ENCODE measurements at regions not wholly inside any gene's neighbourhood (a gene's known extent, or its start where the extent isn't known, plus 50 kb on each side); places are given as distances from the start of the nearest gene placed in this dataset.

DNA sequence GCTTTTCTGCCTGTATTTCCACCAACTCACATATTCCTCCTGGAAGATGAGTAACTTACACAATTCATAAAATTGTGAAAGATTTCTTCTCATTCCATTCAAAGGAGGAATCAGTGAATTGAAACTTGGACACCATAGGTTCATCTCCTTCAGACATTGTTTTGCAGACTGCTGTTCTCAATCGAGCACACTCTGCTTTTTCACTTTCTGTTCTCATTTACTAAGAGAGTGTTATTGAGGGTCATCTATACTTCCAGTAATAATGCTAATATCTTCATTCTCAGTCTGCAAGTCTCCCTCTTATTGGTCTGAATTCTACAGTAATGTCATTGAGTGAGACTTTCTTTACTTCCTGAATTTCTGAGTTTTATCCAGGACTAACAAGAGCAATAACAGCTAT lies 67.5 kb upstream of the FUT9 start:
- no peaks in the 10 kb centered on the region for H3K9me2 ChIP-seq (ENCODE audit: insufficient read depth)
- no peak overlapping the region for H3K4me3 Mint-ChIP-seq
- H3K9me3 Mint-ChIP-seq: no peaks in the 10 kb centered on the region; the same call in 2 of the 3 replicates
- no peaks in the 10 kb centered on the region for H3K36me3 ChIP-seq (ENCODE audit: insufficient read depth)
- no peak overlapping the region for H3K27ac Mint-ChIP-seq
- H3K4me1 ChIP-seq (ENCODE audit: insufficient read depth): no peaks in the 10 kb centered on the region
- H3K27ac ChIP-seq (ENCODE audit: low read depth): no peak overlapping the region
- H3K36me3 Mint-ChIP-seq (ENCODE audit: low read depth): no peaks in the 10 kb centered on the region
- H3K4me2 ChIP-seq: no peak overlapping the region
- H3F3A ChIP-seq (replicated peaks; ENCODE audit: low read depth): no peaks in the 10 kb centered on the region
- H3K27me3 Mint-ChIP-seq (ENCODE audit: insufficient read depth, low read depth, poor library complexity): no peaks in the 10 kb centered on the region
- no peaks in the 10 kb centered on the region for H3K4me1 Mint-ChIP-seq
- no peaks in the 10 kb centered on the region for H3K79me2 ChIP-seq (replicated peaks; ENCODE audit: insufficient read depth)
- H3K27me3 ChIP-seq (ENCODE audit: insufficient read depth): no peaks in the 10 kb centered on the region
- no peak overlapping the region for H3K4me3 ChIP-seq
- H4K20me1 ChIP-seq (replicated peaks; ENCODE audit: insufficient read depth): no peaks in the 10 kb centered on the region
- TF ChIP-seq CREB1 (CRISPR knock-in tag; IDR thresholded peaks at IDR 0.05; ENCODE audit: low read depth): no peak
- no peak overlapping the region for H2AFZ ChIP-seq
- ATAC-seq (no peak), DNase-seq (ENCODE audit: low spot score) (no peak)

DNA sequence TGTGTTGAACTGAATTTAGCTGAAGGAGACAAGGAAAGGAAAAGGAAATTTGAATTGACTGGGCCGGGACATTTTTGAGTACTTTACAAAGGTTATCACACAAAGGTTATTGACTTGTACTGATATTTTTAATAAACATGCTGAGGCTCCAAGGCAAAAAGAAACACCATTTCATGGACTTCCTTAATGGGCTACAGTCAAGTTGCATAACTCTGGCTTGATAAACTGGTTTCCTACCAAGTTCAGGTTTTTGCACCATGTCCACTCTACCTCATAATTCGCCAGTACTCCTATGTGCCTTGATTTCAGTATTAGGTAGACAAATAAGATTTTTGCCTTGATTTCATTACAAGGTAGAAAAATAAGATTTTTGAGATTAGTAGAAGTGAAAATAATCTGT lies 65.8 kb upstream of the FUT9 start:
- H3K4me3 Mint-ChIP-seq: no peak overlapping the region
- no peak for DNase-seq (ENCODE audit: low spot score)
- ATAC-seq: no peak
- TF ChIP-seq, protein P1, sequence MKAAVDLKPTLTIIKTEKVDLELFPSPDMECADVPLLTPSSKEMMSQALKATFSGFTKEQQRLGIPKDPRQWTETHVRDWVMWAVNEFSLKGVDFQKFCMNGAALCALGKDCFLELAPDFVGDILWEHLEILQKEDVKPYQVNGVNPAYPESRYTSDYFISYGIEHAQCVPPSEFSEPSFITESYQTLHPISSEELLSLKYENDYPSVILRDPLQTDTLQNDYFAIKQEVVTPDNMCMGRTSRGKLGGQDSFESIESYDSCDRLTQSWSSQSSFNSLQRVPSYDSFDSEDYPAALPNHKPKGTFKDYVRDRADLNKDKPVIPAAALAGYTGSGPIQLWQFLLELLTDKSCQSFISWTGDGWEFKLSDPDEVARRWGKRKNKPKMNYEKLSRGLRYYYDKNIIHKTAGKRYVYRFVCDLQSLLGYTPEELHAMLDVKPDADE (IDR thresholded peaks at IDR 0.05): no peak
- TF ChIP-seq NANOG (IDR thresholded peaks at IDR 0.05; ENCODE audit: borderline replicate concordance): no peak
- TF ChIP-seq JUNB (IDR thresholded peaks at IDR 0.05; ENCODE audit: unreplicated experiment): no peak
- TF ChIP-seq, protein P2, sequence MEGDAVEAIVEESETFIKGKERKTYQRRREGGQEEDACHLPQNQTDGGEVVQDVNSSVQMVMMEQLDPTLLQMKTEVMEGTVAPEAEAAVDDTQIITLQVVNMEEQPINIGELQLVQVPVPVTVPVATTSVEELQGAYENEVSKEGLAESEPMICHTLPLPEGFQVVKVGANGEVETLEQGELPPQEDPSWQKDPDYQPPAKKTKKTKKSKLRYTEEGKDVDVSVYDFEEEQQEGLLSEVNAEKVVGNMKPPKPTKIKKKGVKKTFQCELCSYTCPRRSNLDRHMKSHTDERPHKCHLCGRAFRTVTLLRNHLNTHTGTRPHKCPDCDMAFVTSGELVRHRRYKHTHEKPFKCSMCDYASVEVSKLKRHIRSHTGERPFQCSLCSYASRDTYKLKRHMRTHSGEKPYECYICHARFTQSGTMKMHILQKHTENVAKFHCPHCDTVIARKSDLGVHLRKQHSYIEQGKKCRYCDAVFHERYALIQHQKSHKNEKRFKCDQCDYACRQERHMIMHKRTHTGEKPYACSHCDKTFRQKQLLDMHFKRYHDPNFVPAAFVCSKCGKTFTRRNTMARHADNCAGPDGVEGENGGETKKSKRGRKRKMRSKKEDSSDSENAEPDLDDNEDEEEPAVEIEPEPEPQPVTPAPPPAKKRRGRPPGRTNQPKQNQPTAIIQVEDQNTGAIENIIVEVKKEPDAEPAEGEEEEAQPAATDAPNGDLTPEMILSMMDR (conservative IDR thresholded peaks at IDR 0.05; ENCODE audit: low read depth in 2 of 2): no peak
- TF ChIP-seq ZNF331 (CRISPR knock-in tag; IDR thresholded peaks at IDR 0.05; ENCODE audit: low read depth): no peak
- no peak for TF ChIP-seq POLR2AphosphoS5 (IDR thresholded peaks at IDR 0.05; ENCODE audit: low read depth)
- TF ChIP-seq EZH2 (IDR thresholded peaks at IDR 0.05; ENCODE audit: low read depth, unreplicated experiment): no peak
- TF ChIP-seq ZNF114 (CRISPR knock-in tag; IDR thresholded peaks at IDR 0.05): no peak
- no peak for TF ChIP-seq CREB1 (CRISPR knock-in tag; IDR thresholded peaks at IDR 0.05; ENCODE audit: low read depth)
- no peak for TF ChIP-seq EZH2phosphoT487 (IDR thresholded peaks at IDR 0.05; ENCODE audit: unreplicated experiment)
- TF ChIP-seq, protein P3, sequence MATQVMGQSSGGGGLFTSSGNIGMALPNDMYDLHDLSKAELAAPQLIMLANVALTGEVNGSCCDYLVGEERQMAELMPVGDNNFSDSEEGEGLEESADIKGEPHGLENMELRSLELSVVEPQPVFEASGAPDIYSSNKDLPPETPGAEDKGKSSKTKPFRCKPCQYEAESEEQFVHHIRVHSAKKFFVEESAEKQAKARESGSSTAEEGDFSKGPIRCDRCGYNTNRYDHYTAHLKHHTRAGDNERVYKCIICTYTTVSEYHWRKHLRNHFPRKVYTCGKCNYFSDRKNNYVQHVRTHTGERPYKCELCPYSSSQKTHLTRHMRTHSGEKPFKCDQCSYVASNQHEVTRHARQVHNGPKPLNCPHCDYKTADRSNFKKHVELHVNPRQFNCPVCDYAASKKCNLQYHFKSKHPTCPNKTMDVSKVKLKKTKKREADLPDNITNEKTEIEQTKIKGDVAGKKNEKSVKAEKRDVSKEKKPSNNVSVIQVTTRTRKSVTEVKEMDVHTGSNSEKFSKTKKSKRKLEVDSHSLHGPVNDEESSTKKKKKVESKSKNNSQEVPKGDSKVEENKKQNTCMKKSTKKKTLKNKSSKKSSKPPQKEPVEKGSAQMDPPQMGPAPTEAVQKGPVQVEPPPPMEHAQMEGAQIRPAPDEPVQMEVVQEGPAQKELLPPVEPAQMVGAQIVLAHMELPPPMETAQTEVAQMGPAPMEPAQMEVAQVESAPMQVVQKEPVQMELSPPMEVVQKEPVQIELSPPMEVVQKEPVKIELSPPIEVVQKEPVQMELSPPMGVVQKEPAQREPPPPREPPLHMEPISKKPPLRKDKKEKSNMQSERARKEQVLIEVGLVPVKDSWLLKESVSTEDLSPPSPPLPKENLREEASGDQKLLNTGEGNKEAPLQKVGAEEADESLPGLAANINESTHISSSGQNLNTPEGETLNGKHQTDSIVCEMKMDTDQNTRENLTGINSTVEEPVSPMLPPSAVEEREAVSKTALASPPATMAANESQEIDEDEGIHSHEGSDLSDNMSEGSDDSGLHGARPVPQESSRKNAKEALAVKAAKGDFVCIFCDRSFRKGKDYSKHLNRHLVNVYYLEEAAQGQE (IDR thresholded peaks at IDR 0.05; ENCODE audit: unreplicated experiment): no peak

More for the DNA sequence above, 65.8 kb upstream of the FUT9 start:
- Mint-ChIP-seq H3K4me1 (no peaks in the 10 kb centered on the region), H3K27ac (no peak overlapping the region), H3K9me3 (no peaks in the 10 kb centered on the region; the same call in 2 of the 3 replicates), H3K36me3 (ENCODE audit: low read depth) (no peaks in the 10 kb centered on the region), H3K27me3 (ENCODE audit: insufficient read depth, low read depth, poor library complexity) (no peaks in the 10 kb centered on the region)
- Histone ChIP-seq H3K27ac (ENCODE audit: low read depth) (no peak overlapping the region), H3K4me1 (ENCODE audit: insufficient read depth) (no peaks in the 10 kb centered on the region), H3K79me2 (replicated peaks; ENCODE audit: insufficient read depth) (no peaks in the 10 kb centered on the region), H3F3A (replicated peaks; ENCODE audit: low read depth) (no peaks in the 10 kb centered on the region), H3K36me3 (ENCODE audit: insufficient read depth) (no peaks in the 10 kb centered on the region), H2AFZ (no peak overlapping the region), H3K4me2 (no peak overlapping the region), H3K9me2 (ENCODE audit: insufficient read depth) (no peaks in the 10 kb centered on the region), H3K4me3 (no peak overlapping the region), H4K20me1 (replicated peaks; ENCODE audit: insufficient read depth) (no peaks in the 10 kb centered on the region), H3K27me3 (ENCODE audit: insufficient read depth) (no peaks in the 10 kb centered on the region)
